ENCODE measurements at regions not wholly inside any gene's neighbourhood (a gene's known extent, or its start where the extent isn't known, plus 50 kb on each side); places are given as distances from the start of the nearest gene placed in this dataset.

DNA sequence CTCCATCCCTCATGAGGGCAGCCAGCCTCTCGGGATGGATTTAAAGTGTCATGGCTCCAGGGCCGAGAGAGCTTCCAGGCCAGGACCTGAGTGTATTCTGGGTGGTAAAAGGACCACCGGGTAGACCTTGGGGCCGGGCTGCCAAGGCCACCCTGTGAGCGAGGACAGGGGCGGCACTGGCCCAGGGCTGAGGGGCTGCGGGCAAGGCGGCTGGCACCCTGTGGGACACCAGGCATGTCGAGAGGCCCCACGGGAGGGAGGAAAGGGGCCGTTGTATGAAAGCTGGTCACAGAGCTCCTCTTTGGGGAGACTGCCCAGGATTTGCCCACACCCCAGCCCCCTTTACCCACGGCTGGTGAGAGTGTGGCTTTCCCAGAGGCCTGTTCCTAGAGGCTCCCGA, 92.3 kb upstream of the RTL6 start:
- no peak overlapping the region for H3K27ac ChIP-seq (ENCODE audit: low read depth, low read length)

DNA sequence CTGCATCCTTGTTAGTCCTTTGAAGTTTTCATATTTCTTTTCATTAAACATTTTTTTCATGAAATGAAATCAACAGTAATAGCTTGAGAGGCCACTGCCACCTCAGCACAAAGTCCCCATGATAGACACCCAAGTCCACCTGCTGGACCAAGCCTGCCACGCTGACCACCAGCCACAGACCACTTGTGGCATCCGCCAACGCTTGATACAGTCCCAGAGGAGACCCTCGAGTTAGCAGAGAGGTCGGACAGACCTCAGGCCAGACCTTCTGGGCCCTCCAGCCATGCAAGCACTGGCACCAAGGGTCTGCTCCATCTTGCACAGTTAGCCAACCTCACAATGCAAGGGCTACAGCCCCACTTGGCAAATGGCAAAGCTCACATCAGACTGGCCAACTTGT, 91.8 kb upstream of the RTL6 start:
- Histone ChIP-seq H3K36me3 (ENCODE audit: insufficient read depth, low read length) (no peaks in the 10 kb centered on the region), H4K20me1 (ENCODE audit: insufficient read depth, low read length) (no peaks in the 10 kb centered on the region), H3K27me3 (ENCODE audit: insufficient read depth, low read length) (peaks cover 30% of the 10 kb centered on the region), H3K9me3 (ENCODE audit: low read depth, low read length) (no peaks in the 10 kb centered on the region), H2AFZ (ENCODE audit: low read length) (no peak overlapping the region), H3K4me1 (ENCODE audit: insufficient read depth, low read length) (no peaks in the 10 kb centered on the region), H3K79me2 (ENCODE audit: insufficient read depth, low read length) (no peaks in the 10 kb centered on the region), H3K4me3 (ENCODE audit: insufficient read depth, low read length) (no peak overlapping the region), H3K4me2 (ENCODE audit: insufficient read depth, low read length) (no peak overlapping the region), H3K27ac (ENCODE audit: low read depth, low read length) (no peak overlapping the region)
- TF ChIP-seq, protein P1, sequence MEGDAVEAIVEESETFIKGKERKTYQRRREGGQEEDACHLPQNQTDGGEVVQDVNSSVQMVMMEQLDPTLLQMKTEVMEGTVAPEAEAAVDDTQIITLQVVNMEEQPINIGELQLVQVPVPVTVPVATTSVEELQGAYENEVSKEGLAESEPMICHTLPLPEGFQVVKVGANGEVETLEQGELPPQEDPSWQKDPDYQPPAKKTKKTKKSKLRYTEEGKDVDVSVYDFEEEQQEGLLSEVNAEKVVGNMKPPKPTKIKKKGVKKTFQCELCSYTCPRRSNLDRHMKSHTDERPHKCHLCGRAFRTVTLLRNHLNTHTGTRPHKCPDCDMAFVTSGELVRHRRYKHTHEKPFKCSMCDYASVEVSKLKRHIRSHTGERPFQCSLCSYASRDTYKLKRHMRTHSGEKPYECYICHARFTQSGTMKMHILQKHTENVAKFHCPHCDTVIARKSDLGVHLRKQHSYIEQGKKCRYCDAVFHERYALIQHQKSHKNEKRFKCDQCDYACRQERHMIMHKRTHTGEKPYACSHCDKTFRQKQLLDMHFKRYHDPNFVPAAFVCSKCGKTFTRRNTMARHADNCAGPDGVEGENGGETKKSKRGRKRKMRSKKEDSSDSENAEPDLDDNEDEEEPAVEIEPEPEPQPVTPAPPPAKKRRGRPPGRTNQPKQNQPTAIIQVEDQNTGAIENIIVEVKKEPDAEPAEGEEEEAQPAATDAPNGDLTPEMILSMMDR (IDR thresholded peaks at IDR 0.05; ENCODE audit: extremely low read depth, low read depth, low read length), result no peak
- no peak for DNase-seq (ENCODE audit: insufficient read length, low spot score, missing footprints)

More for the DNA sequence above, 92.3 kb upstream of the RTL6 start:
- DNase-seq (ENCODE audit: insufficient read length, low spot score, missing footprints), result no peak
- TF ChIP-seq, protein P1 (IDR thresholded peaks at IDR 0.05; ENCODE audit: extremely low read depth, low read depth, low read length), result no peak
- Histone ChIP-seq H3K9me3 (ENCODE audit: low read depth, low read length) (no peaks in the 10 kb centered on the region), H3K27me3 (ENCODE audit: insufficient read depth, low read length) (peaks cover 30% of the 10 kb centered on the region), H3K79me2 (ENCODE audit: insufficient read depth, low read length) (no peaks in the 10 kb centered on the region), H3K4me3 (ENCODE audit: insufficient read depth, low read length) (no peak overlapping the region), H4K20me1 (ENCODE audit: insufficient read depth, low read length) (no peaks in the 10 kb centered on the region), H3K36me3 (ENCODE audit: insufficient read depth, low read length) (no peaks in the 10 kb centered on the region), H3K4me1 (ENCODE audit: insufficient read depth, low read length) (no peaks in the 10 kb centered on the region), H3K4me2 (ENCODE audit: insufficient read depth, low read length) (no peak overlapping the region), H2AFZ (ENCODE audit: low read length) (no peak overlapping the region)

DNA sequence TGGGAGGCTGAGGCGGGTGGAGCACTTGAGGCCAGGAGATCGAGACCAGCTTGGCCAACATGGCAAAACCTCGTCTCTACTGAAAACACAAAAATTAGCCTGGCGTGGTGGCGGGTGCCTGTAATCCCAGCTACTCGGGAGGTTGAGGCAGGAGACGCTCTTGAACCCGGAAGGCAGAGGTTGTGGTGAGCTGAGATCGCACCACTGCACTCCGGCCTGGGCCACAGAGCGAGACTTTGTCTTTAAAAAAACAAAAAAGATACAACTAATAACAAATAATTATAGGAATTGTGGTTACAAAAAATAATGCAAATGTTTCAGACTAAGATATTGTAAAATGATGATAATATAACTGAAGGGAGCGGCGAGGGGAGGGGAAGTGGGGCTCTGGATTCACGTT, 90.3 kb upstream of the RTL6 start:
- TF ChIP-seq, protein P1 (IDR thresholded peaks at IDR 0.05; ENCODE audit: extremely low read depth, low read depth, low read length), result no peak

DNA sequence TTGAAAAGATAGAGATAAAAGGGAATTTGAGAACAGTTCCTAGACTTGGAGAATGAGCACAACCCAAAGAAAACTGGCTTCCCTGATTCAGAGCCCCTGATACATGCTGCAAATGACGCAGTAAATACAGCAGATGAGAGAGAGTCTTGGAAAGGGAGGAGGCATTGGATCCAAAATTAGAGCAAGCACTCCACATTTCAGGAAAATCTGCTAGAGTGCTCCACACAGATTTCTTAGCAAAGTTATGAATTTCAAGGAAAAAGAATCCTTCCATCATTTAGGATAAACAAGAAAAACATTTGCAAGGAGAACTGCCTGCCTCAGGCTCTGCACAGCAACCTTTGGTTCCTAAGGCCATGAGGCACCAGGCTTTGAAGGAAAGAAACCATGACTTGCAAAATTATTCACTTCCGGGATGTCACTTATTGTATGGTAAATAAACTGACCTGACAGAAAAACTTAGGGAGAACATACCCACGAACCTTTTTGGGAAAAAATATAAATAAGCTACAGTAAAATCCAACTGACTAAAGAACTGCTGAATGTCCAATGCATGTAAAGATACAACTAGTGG, 89.8 kb upstream of the RTL6 start:
- H3K27me3 ChIP-seq (ENCODE audit: insufficient read depth, low read length), result peaks cover 30% of the 10 kb centered on the region
- H4K20me1 ChIP-seq (ENCODE audit: insufficient read depth, low read length), result no peaks in the 10 kb centered on the region
- no peak overlapping the region for H3K4me3 ChIP-seq (ENCODE audit: insufficient read depth, low read length)
- no peaks in the 10 kb centered on the region for H3K9me3 ChIP-seq (ENCODE audit: low read depth, low read length)
- H3K27ac ChIP-seq (ENCODE audit: low read depth, low read length), result no peak overlapping the region
- H3K4me1 ChIP-seq (ENCODE audit: insufficient read depth, low read length), result no peaks in the 10 kb centered on the region
- no peaks in the 10 kb centered on the region for H3K36me3 ChIP-seq (ENCODE audit: insufficient read depth, low read length)
- no peak overlapping the region for H2AFZ ChIP-seq (ENCODE audit: low read length)
- no peaks in the 10 kb centered on the region for H3K79me2 ChIP-seq (ENCODE audit: insufficient read depth, low read length)
- H3K4me2 ChIP-seq (ENCODE audit: insufficient read depth, low read length), result no peak overlapping the region
- TF ChIP-seq, protein P1 (IDR thresholded peaks at IDR 0.05; ENCODE audit: extremely low read depth, low read depth, low read length), result no peak
- DNase-seq (ENCODE audit: insufficient read length, low spot score, missing footprints), result no peak

More for the DNA sequence above, 90.3 kb upstream of the RTL6 start:
- peaks cover 30% of the 10 kb centered on the region for H3K27me3 ChIP-seq (ENCODE audit: insufficient read depth, low read length)
- no peak for DNase-seq (ENCODE audit: insufficient read length, low spot score, missing footprints)
- no peaks in the 10 kb centered on the region for H3K9me3 ChIP-seq (ENCODE audit: low read depth, low read length)
- no peak overlapping the region for H2AFZ ChIP-seq (ENCODE audit: low read length)
- H3K4me1 ChIP-seq (ENCODE audit: insufficient read depth, low read length), result no peaks in the 10 kb centered on the region
- no peak overlapping the region for H3K4me2 ChIP-seq (ENCODE audit: insufficient read depth, low read length)
- no peaks in the 10 kb centered on the region for H3K36me3 ChIP-seq (ENCODE audit: insufficient read depth, low read length)
- H3K27ac ChIP-seq (ENCODE audit: low read depth, low read length), result no peak overlapping the region
- H3K4me3 ChIP-seq (ENCODE audit: insufficient read depth, low read length), result no peak overlapping the region
- no peaks in the 10 kb centered on the region for H3K79me2 ChIP-seq (ENCODE audit: insufficient read depth, low read length)
- no peaks in the 10 kb centered on the region for H4K20me1 ChIP-seq (ENCODE audit: insufficient read depth, low read length)

All from osteoblast (primary cell).